Peyer's patch (tissue), 4 donors: ENCODE measurements at regions not wholly inside any gene's neighbourhood (a gene's known extent, or its start where the extent isn't known, plus 50 kb on each side); places are given as distances from the start of the nearest gene placed in this dataset.

Experiments used
- CTCF ChIP-seq, 6 experiments: fragments of 450-650 bp in 4 of 6; fragments of 200-600 bp in 2 of 6; sonication (generic) in 1 of 6; IDR thresholded peaks; one replicate each; pipeline ENCODE4 v1.5.1; 2017 to 2019; ENCODE audit warnings: antibody characterized with exemption in 6 of 6, mild to moderate bottlenecking in 3 of 6, moderate library complexity in 1 of 6
- POLR2A ChIP-seq, 2 donors: fragments of 450-650 bp; IDR thresholded peaks; one replicate each; pipeline ENCODE4 v1.5.1; 2017; ENCODE audit warnings: antibody characterized with exemption in 2 of 2, mild to moderate bottlenecking in 2 of 2, moderate library complexity in 2 of 2

GRCh38 chr1:219847215-219847855, 81.0 kb downstream of the SLC30A10 start:
- TF ChIP-seq POLR2A (IDR thresholded peaks at IDR 0.05) (no peak), CTCF (IDR thresholded peaks at IDR 0.05) (no peak)
